Lower lobe of right lung (tissue), 2 donors: ENCODE measurements at regions not wholly inside any gene's neighbourhood (a gene's known extent, or its start where the extent isn't known, plus 50 kb on each side); places are given as distances from the start of the nearest gene placed in this dataset.

ENCODE experiments used
- ATAC-seq, 2 donors: fragments of 200-7000 bp; cut with Tn5 transposase; one replicate each; pipeline ENCODE4 v1.9.1; 2020 to 2022; ENCODE audit warnings: mild to moderate bottlenecking in 2 of 2, moderate library complexity in 2 of 2
- DNase-seq: peaks from one replicate; pipeline ENCODE4 v3.0.0-alpha.2; 2020
- H3K27ac ChIP-seq: fragments of 200-600 bp; one replicate; pipeline ENCODE4 v1.8.0; 2022
- H3K27me3 ChIP-seq: fragments of 200-600 bp; one replicate; pipeline ENCODE4 v1.8.0; 2022; ENCODE audit warnings: low read depth
- H3K36me3 ChIP-seq: fragments of 200-600 bp; one replicate; pipeline ENCODE4 v1.8.0; 2022; ENCODE audit warnings: mild to moderate bottlenecking
- H3K4me1 ChIP-seq: fragments of 200-600 bp; one replicate; pipeline ENCODE4 v1.8.0; 2022
- H3K4me3 ChIP-seq: fragments of 200-600 bp; one replicate; pipeline ENCODE4 v1.8.0; 2022; ENCODE audit warnings: mild to moderate bottlenecking
- H3K9me3 ChIP-seq: fragments of 200-600 bp; one replicate; pipeline ENCODE4 v1.8.0; 2022
- intact Hi-C: fragments of 100-400 bp; cut with DNase I; formaldehyde crosslinking; loops from one replicate; pipeline ENCODE4 v1.11.0; 2022
- TF ChIP-seq, protein P1 (sequence below): fragments of 200-600 bp; IDR thresholded peaks from one replicate; pipeline ENCODE4 v1.8.0; 2022; ENCODE audit warnings: antibody characterized with exemption, mild to moderate bottlenecking
- donor health status: DM: no; HTN: yes; CAD: no; lungs with severe emphysema.

DNA sequence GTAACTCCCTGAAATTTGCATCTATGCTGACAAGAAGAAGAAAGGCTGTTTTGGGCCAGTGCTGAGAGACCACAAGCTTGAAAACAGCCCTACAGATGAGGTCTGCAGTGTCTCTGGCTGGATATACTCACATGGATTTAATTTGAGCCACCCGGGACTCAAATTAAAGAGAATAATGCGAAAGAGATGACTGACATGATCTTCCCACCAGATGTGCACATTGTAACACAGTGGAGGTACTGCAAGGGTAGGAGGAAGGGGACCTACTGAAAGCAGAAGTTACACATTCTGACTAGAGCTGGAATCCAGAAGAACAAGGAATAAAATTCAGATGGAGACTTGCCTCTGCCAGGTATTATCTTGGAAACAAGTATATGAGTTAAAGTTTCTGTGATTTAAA is 728.3 kb upstream of the SGO1 start:
- Histone ChIP-seq H3K4me1 (no peaks in the 10 kb centered on the region), H3K27me3 (no peaks in the 10 kb centered on the region), H3K9me3 (peaks cover 7% of the 10 kb centered on the region), H3K4me3 (no peak overlapping the region), H3K36me3 (no peaks in the 10 kb centered on the region), H3K27ac (no peak overlapping the region)
- DNase-seq (no peak), ATAC-seq (no peak)
- intact Hi-C loops = no loop called here
- TF ChIP-seq, protein P1, sequence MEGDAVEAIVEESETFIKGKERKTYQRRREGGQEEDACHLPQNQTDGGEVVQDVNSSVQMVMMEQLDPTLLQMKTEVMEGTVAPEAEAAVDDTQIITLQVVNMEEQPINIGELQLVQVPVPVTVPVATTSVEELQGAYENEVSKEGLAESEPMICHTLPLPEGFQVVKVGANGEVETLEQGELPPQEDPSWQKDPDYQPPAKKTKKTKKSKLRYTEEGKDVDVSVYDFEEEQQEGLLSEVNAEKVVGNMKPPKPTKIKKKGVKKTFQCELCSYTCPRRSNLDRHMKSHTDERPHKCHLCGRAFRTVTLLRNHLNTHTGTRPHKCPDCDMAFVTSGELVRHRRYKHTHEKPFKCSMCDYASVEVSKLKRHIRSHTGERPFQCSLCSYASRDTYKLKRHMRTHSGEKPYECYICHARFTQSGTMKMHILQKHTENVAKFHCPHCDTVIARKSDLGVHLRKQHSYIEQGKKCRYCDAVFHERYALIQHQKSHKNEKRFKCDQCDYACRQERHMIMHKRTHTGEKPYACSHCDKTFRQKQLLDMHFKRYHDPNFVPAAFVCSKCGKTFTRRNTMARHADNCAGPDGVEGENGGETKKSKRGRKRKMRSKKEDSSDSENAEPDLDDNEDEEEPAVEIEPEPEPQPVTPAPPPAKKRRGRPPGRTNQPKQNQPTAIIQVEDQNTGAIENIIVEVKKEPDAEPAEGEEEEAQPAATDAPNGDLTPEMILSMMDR = no peak

- H3K4me3 ChIP-seq = no peak overlapping the region
- TF ChIP-seq, protein P1 = no peak
- no peaks in the 10 kb centered on the region for H3K27me3 ChIP-seq
- H3K9me3 ChIP-seq = no peaks in the 10 kb centered on the region
- no peak for DNase-seq
- no peak overlapping the region for H3K27ac ChIP-seq
- intact Hi-C loops = no loop called here
- no peaks in the 10 kb centered on the region for H3K36me3 ChIP-seq
- ATAC-seq = no peak
- no peaks in the 10 kb centered on the region for H3K4me1 ChIP-seq
These were observed 726.4 kb upstream of the SGO1 start for GRCh38 chr3:20912406-20912805.

- no peak for ATAC-seq
- no peak overlapping the region for H3K4me3 ChIP-seq
- intact Hi-C loops = no loop called here
- no peaks in the 10 kb centered on the region for H3K9me3 ChIP-seq
- TF ChIP-seq, protein P1 = no peak
- H3K27me3 ChIP-seq = no peaks in the 10 kb centered on the region
- H3K4me1 ChIP-seq = no peaks in the 10 kb centered on the region
- no peak for DNase-seq
- H3K36me3 ChIP-seq = no peaks in the 10 kb centered on the region
- no peak overlapping the region for H3K27ac ChIP-seq
These were observed 723.5 kb upstream of the SGO1 start for GRCh38 chr3:20909511-20909910.

GRCh38 chr3:20905210-20905805 is 719.3 kb upstream of the SGO1 start:
- Histone ChIP-seq H3K4me1 (no peaks in the 10 kb centered on the region), H3K9me3 (no peaks in the 10 kb centered on the region), H3K27ac (no peak overlapping the region), H3K4me3 (no peak overlapping the region), H3K36me3 (no peaks in the 10 kb centered on the region), H3K27me3 (no peaks in the 10 kb centered on the region)
- TF ChIP-seq, protein P1 = no peak
- intact Hi-C loops = no loop called here
- ATAC-seq = no peak
- no peak for DNase-seq

DNA sequence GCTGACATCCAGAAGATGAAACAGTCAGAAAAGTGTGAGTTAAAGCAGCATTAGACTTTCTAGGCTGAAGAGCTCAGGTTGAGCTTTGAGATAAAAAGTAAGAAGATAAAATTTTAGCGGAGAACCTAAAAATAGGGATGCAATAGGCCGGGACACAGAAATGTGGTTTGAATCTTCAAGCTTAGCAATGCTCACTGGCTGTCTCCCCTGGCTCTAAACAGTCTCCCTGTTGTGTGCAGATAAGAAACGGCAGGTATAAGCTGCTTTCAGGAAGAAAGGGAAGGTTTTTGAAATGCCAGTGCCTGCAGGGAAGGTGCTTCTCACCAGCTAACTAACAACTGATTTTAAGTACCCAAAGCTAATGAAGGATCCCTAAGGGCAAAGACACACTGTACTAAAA is 718.7 kb upstream of the SGO1 start:
- no peaks in the 10 kb centered on the region for H3K4me1 ChIP-seq

More for the DNA sequence above, 718.7 kb upstream of the SGO1 start:
- no peak for ATAC-seq
- no peak for DNase-seq
- no peaks in the 10 kb centered on the region for H3K36me3 ChIP-seq
- H3K9me3 ChIP-seq = no peaks in the 10 kb centered on the region
- no peaks in the 10 kb centered on the region for H3K27me3 ChIP-seq
- TF ChIP-seq, protein P1 = no peak
- H3K27ac ChIP-seq = no peak overlapping the region
- intact Hi-C loops = no loop called here
- H3K4me3 ChIP-seq = no peak overlapping the region
